Left lung (tissue), 4 donors: ENCODE measurements at regions not wholly inside any gene's neighbourhood (a gene's known extent, or its start where the extent isn't known, plus 50 kb on each side); places are given as distances from the start of the nearest gene placed in this dataset.

Experiments
- ATAC-seq: fragments of 200-7000 bp; cut with Tn5 transposase; one replicate; pipeline ENCODE4 v1.9.1; 2020; ENCODE audit warnings: moderate library complexity
- DNase-seq, 4 donors: peaks; one replicate each; pipeline ENCODE4 v3.0.0-alpha.2; 2013 to 2020
- H3K27ac ChIP-seq, 2 donors: fragments of 200-600 bp; sonication (generic) in 1 of 2; one replicate each; pipeline versions ENCODE4 v1.5.0 to v1.8.0; 2020 to 2021
- H3K27me3 ChIP-seq, 2 donors: fragments of 200-600 bp; sonication (generic) in 1 of 2; one replicate each; pipeline versions ENCODE4 v1.5.0 to v1.8.0; 2020 to 2021
- H3K36me3 ChIP-seq, 2 donors: fragments of 200-600 bp; sonication (generic) in 1 of 2; one replicate each; pipeline versions ENCODE4 v1.5.0 to v1.8.0; 2020 to 2021
- H3K4me1 ChIP-seq, 2 donors: fragments of 200-600 bp; one replicate each; pipeline ENCODE4 v1.8.0; 2021
- H3K4me3 ChIP-seq, 2 donors: fragments of 200-600 bp; sonication (generic) in 1 of 2; one replicate each; pipeline versions ENCODE4 v1.5.0 to v1.8.0; 2020 to 2021; ENCODE audit warnings: mild to moderate bottlenecking in 1 of 2
- H3K9me3 ChIP-seq, 2 donors: fragments of 200-600 bp; sonication (generic) in 1 of 2; one replicate each; pipeline versions ENCODE4 v1.5.0 to v1.8.0; 2020 to 2021
- intact Hi-C, 2 donors: fragments of 100-400 bp; cut with DNase I; formaldehyde crosslinking; loops; one replicate each; pipeline versions ENCODE4 v1.11.2 to v1.14.2; 2022
- TF ChIP-seq, protein P1 (sequence below), 2 donors: fragments of 200-600 bp; sonication (generic) in 1 of 2; IDR thresholded peaks; one replicate each; pipeline versions ENCODE4 v1.5.0 to v1.8.0; 2021; ENCODE audit warnings: antibody characterized with exemption in 2 of 2
- donor health status: DM: no; HTN: yes; CAD: no.
- donor health status: DM: no; HTN: no; CAD: no.

DNA sequence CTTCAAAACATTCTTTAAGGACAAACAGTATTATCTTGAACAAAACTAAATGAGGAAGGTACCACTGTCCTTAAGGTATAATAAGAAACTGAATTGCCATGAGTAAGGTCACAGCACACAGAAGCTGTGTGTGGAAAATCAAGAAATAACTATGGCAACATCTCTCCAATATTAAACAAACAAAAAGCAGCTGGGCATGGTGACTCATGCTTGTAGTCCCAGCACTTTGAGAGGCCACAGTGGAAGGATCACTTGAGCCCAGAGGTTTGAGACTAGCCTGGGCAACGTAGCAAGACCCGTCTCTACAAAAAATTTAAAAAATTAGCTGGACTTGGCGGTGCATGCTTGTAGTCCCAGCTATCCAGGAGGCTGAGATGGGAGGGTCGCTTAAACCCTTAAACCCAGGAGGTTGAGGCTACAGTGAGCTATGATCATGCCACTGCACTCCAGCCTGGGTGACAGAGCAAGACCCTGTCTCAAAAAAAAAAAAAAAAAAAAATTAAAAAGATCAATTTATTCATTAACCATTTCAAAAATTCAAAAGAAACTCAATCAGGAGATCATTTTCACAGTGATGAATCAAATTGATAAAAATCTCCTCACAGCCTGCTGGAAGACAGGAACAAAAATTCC, 195.4 kb downstream of the SKIDA1 start:
- H3K9me3 ChIP-seq, result no peaks in the 10 kb centered on the region
- H3K27me3 ChIP-seq, result no peaks in the 10 kb centered on the region
- peaks cover 0 to 6% of the 10 kb centered on the region in 2 donors for H3K4me1 ChIP-seq
- DNase-seq (peak in 2 of 4 donors; percentile 48 to 59), ATAC-seq (peak; percentile 91)
- no peaks in the 10 kb centered on the region for H3K36me3 ChIP-seq
- H3K4me3 ChIP-seq, result no peak overlapping the region
- TF ChIP-seq, protein P1, sequence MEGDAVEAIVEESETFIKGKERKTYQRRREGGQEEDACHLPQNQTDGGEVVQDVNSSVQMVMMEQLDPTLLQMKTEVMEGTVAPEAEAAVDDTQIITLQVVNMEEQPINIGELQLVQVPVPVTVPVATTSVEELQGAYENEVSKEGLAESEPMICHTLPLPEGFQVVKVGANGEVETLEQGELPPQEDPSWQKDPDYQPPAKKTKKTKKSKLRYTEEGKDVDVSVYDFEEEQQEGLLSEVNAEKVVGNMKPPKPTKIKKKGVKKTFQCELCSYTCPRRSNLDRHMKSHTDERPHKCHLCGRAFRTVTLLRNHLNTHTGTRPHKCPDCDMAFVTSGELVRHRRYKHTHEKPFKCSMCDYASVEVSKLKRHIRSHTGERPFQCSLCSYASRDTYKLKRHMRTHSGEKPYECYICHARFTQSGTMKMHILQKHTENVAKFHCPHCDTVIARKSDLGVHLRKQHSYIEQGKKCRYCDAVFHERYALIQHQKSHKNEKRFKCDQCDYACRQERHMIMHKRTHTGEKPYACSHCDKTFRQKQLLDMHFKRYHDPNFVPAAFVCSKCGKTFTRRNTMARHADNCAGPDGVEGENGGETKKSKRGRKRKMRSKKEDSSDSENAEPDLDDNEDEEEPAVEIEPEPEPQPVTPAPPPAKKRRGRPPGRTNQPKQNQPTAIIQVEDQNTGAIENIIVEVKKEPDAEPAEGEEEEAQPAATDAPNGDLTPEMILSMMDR (IDR thresholded peaks at IDR 0.05), result no peak
- intact Hi-C loops, result no loop called here
- peak overlapping the region; percentile 37 to 62 for H3K27ac ChIP-seq

DNA sequence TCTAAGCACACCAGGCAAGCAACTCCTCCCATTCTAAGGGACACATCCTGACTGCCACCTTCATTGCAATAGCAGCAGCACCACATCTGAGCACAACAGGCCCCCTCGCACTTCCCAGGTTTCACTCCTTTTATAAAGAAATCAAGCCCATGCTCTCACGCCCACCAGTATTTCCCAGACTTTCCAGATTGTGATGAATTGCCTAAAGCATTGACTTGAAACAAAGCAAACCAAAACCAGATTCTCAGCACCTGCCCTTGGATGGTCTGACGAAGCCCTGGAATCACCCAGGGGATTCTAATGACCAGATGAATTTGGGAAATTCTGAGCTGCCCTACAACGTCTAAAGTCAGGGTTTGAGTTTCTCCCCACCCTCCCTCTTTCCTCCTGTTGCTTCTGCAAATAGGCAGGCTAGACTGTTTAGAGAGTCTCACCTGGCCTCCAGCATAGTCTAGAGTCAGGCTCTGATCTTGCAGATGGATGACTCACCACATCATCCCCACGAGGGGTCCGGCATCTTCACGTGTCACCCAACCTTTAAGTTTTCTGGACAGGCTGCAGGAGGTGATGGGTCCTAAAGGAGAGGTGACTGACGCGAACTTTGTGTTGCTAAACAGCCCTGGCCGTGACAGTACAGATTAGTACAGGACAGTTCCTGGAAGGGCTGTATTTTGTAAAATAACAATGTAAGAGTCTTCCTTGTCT, 198.0 kb downstream of the SKIDA1 start:
- TF ChIP-seq, protein P1 (IDR thresholded peaks at IDR 0.05), result no peak
- Histone ChIP-seq H3K9me3 (no peaks in the 10 kb centered on the region), H3K4me1 (no peaks in the 10 kb centered on the region), H3K27me3 (no peaks in the 10 kb centered on the region), H3K4me3 (no peak overlapping the region), H3K36me3 (no peaks in the 10 kb centered on the region), H3K27ac (no peak overlapping the region)
- ATAC-seq, result no peak
- no peak for DNase-seq
- intact Hi-C loops, result no loop called here

DNA sequence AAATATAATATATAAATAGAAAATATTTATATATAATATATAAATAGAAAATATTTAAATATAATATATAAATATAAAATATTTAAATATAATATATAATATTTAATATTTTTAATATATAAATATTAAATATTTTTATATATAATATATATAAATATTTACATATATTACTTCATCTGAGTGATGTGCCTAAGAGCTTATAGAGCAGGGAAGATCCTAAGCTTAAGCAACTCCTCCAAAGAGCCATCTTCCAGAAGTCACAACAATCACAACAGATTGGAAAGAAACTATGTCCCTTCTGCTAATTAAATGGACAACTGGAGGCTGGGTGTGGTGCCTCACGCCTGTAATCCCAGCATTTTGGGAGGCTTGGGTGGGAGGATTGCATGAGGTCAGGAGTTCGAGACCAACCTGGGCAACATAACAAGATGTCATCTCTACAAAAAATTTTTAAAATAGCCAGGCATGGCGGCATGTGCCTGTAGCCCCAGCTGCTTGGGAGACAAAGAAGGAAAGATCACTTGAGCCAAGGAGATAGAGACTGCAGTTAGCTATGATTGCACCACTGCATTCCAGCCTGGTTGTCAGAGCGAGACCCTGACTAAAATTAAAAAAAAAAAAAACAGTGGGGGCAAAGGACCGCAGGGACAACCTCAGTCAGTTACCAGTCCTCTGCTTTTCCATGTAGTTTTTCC, 198.7 kb downstream of the SKIDA1 start:
- no peak overlapping the region for H3K27ac ChIP-seq
- H3K36me3 ChIP-seq, result no peaks in the 10 kb centered on the region
- no peaks in the 10 kb centered on the region for H3K27me3 ChIP-seq
- intact Hi-C loops, result no loop called here
- ATAC-seq (no peak), DNase-seq (no peak)
- no peaks in the 10 kb centered on the region for H3K4me1 ChIP-seq
- TF ChIP-seq, protein P1 (IDR thresholded peaks at IDR 0.05), result no peak
- no peak overlapping the region for H3K4me3 ChIP-seq
- H3K9me3 ChIP-seq, result no peaks in the 10 kb centered on the region

DNA sequence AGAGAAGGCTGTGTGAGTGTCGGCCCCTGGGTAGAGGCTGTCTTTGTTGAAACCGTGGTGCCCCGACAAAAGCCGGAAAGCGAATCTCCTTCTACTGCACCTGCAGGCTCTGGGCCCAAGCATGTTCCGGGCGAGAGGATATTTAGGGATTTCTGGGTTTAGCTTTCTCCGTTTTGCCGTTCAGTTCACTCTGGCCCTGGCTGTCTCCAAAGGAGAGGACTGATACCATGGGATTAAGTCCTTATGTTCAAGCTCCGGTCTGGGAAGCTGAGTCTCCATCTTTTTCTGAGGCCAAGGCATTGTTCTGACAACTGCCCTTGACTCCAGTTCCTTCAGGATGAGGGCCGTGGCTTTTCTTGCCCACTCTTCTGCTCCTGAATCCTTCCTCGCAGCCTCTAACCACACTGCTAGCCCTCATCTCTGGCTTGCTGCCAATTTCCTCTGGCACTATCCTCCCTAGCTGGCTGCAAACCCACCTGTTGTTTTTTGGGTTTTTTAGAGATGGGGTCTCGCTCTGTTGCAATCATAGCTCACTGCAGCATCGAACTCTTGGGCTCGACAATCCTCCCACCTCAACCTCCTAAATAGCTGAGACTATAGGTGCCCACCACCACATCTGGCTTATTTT, 206.8 kb downstream of the SKIDA1 start:
- ATAC-seq (no peak), DNase-seq (no peak)
- Histone ChIP-seq H3K4me3 (no peak overlapping the region), H3K36me3 (no peaks in the 10 kb centered on the region), H3K27me3 (no peaks in the 10 kb centered on the region), H3K4me1 (peaks cover 21 to 22% of the 10 kb centered on the region in 2 donors), H3K9me3 (no peaks in the 10 kb centered on the region), H3K27ac (no peak overlapping the region)
- TF ChIP-seq, protein P1 (IDR thresholded peaks at IDR 0.05), result no peak
- intact Hi-C loops, result no loop called here

- peaks cover 21 to 22% of the 10 kb centered on the region in 2 donors for H3K4me1 ChIP-seq
- ATAC-seq, result no peak
- no peaks in the 10 kb centered on the region for H3K27me3 ChIP-seq
- TF ChIP-seq, protein P1 (IDR thresholded peaks at IDR 0.05), result no peak
- H3K4me3 ChIP-seq, result no peak overlapping the region
- H3K27ac ChIP-seq, result no peak overlapping the region
- no peaks in the 10 kb centered on the region for H3K9me3 ChIP-seq
- no peak for DNase-seq
- H3K36me3 ChIP-seq, result no peaks in the 10 kb centered on the region
- intact Hi-C loops, result no loop called here
Observed at GRCh38 chr10:21317902-21318301, 207.6 kb downstream of the SKIDA1 start.
